HG02759 (cell line): ENCODE measurements at regions not wholly inside any gene's neighbourhood (a gene's known extent, or its start where the extent isn't known, plus 50 kb on each side); places are given as distances from the start of the nearest gene placed in this dataset.
"Not testable (repeated sequence)": the region's sequence is repeated elsewhere in the genome, so short reads cannot be mapped to it uniquely, and the experiment has no call there.

Experiments
- ATAC-seq: cut with Tn5 transposase; IDR thresholded peaks from one replicate; pipeline ENCODE4 v1.9.1; 2021; ENCODE audit warnings: mild to moderate bottlenecking, moderate library complexity; ENCODE audit not compliant: unreplicated experiment

GRCh38 chrX:66692512-66692911 is 53.6 kb upstream of the EDA2R start:
- ATAC-seq = not testable (repeated sequence)
